SU-DHL-6 (cell line): ENCODE measurements at regions not wholly inside any gene's neighbourhood (a gene's known extent, or its start where the extent isn't known, plus 50 kb on each side); places are given as distances from the start of the nearest gene placed in this dataset.

Source experiments
- EZH2phosphoT487 ChIP-seq: fragments of 200-600 bp; sonication (generic), shearing (Covaris generic); conservative IDR thresholded peaks from 2 replicates; pipeline ENCODE4 v1.6.1; 2018; ENCODE audit warnings: mild to moderate bottlenecking, antibody characterized with exemption, low read length, moderate library complexity, mixed read lengths
- TF ChIP-seq, protein P1 (sequence below): fragments of 200-600 bp; sonication (generic); IDR thresholded peaks from one replicate; pipeline ENCODE4 v1.5.1; 2017; ENCODE audit warnings: antibody characterized with exemption, mild to moderate bottlenecking, low read length, moderate library complexity; ENCODE audit not compliant: insufficient read depth, poor library complexity, severe bottlenecking

DNA sequence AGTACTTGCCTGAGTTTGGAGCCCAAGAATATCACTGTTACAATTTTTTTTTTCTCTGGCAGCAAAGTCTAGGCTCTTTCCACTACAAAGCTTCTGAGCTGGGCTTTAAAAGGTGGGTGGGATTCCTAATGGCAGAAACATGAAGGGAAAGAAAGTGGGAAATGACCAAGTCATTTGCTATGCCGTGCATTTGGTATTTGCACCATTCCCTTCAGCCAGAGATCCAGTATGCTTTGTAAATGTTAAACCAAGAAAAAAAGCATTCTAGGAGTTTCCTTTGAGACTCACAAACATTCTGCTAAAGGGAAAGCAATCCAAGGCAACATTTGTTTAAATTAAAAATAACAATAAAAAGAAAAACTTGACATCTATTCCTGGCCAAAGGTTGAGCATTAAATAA is 451.2 kb downstream of the RAB28 start:
- TF ChIP-seq, protein P1, sequence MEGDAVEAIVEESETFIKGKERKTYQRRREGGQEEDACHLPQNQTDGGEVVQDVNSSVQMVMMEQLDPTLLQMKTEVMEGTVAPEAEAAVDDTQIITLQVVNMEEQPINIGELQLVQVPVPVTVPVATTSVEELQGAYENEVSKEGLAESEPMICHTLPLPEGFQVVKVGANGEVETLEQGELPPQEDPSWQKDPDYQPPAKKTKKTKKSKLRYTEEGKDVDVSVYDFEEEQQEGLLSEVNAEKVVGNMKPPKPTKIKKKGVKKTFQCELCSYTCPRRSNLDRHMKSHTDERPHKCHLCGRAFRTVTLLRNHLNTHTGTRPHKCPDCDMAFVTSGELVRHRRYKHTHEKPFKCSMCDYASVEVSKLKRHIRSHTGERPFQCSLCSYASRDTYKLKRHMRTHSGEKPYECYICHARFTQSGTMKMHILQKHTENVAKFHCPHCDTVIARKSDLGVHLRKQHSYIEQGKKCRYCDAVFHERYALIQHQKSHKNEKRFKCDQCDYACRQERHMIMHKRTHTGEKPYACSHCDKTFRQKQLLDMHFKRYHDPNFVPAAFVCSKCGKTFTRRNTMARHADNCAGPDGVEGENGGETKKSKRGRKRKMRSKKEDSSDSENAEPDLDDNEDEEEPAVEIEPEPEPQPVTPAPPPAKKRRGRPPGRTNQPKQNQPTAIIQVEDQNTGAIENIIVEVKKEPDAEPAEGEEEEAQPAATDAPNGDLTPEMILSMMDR, result no peak
- no peak for TF ChIP-seq EZH2phosphoT487
